A549 (cell line): ENCODE measurements at regions not wholly inside any gene's neighbourhood (a gene's known extent, or its start where the extent isn't known, plus 50 kb on each side); places are given as distances from the start of the nearest gene placed in this dataset.

Experiments used
- ATAC-seq, 2 experiments: fragments of 200-7000 bp in 1 of 2; fragments of >200 bp in 1 of 2; cut with Nextera tagmentation in 1 of 2; cut with Tn5 transposase in 1 of 2; 3 replicates each; pipeline versions ENCODE4 v1.8.0 to v1.9.1; 2018 to 2020; ENCODE audit warnings: mild to moderate bottlenecking in 1 of 2, moderate library complexity in 1 of 2
- CTCF ChIA-PET: fragments of 300-600 bp; sonication (Branson Sonifier 250); formaldehyde crosslinking; extraction: SDS; loops from one replicate; lab custom pipeline; 2021; ENCODE audit warnings: antibody characterized with exemption, inconsistent platforms; lab: Yijun Ruan, JAX
- POLR2A ChIA-PET: fragments of 350-600 bp; formaldehyde crosslinking; extraction: SDS; loops from one replicate; lab custom pipeline; 2021; ENCODE audit warnings: antibody characterized with exemption, inconsistent platforms; lab: Yijun Ruan, JAX
- DNase-seq, 2 experiments: peaks; one replicate each; pipeline versions ENCODE4 v3.0.0 to v3.0.0-alpha.2; 2011 to 2016; ENCODE audit warnings: low read depth in 1 of 2, low spot score in 1 of 2
- FAIRE-seq: peaks from 2 replicates; lab custom pipeline; 2011; peaks lifted over from hg19 to GRCh38; lab: Jason Lieb, UNC
- H3K27ac ChIP-seq, 2 experiments: fragments of >200 bp; sonication (Bioruptor Twin); formaldehyde crosslinking; 3 replicates each; pipeline ENCODE4 v1.5.1; 2016 to 2017
- H3K4me1 ChIP-seq: fragments of >200 bp; sonication (Bioruptor Twin); formaldehyde crosslinking; 3 replicates; pipeline ENCODE4 v1.6.1; 2016
- H3K4me2 ChIP-seq: fragments of >200 bp; sonication (Bioruptor Twin); formaldehyde crosslinking; 3 replicates; pipeline ENCODE4 v1.6.1; 2016
- H3K4me3 ChIP-seq: fragments of >200 bp; sonication (Bioruptor Twin); formaldehyde crosslinking; 3 replicates; pipeline ENCODE4 v1.5.1; 2016
- H3K9me3 ChIP-seq: fragments of >200 bp; sonication (Bioruptor Twin); formaldehyde crosslinking; 3 replicates; pipeline ENCODE4 v1.6.1; 2016
- BHLHE40 ChIP-seq: IDR thresholded peaks from 2 replicates; pipeline ENCODE4 v1.6.1; 2012; ENCODE audit warnings: low read depth, low read length, inconsistent platforms
- CBX2 ChIP-seq: fragments of 200-600 bp; sonication (generic); IDR thresholded peaks from 2 replicates; pipeline ENCODE4 v1.6.1; 2016; ENCODE audit warnings: low read depth, mild to moderate bottlenecking, borderline replicate concordance
- CBX8 ChIP-seq: fragments of 200-600 bp; sonication (generic); IDR thresholded peaks from 2 replicates; pipeline ENCODE4 v1.6.1; 2016
- CEBPB ChIP-seq, 2 experiments: fragments of >200 bp in 1 of 2; sonication (Bioruptor Twin) in 1 of 2; formaldehyde crosslinking in 1 of 2; IDR thresholded peaks; 2 replicates each; pipeline ENCODE4 v1.6.1; 2012 to 2016
- CTCF ChIP-seq: fragments of >200 bp; sonication (Bioruptor Twin); formaldehyde crosslinking; IDR thresholded peaks from 3 replicates; pipeline ENCODE4 v1.5.1; 2016
- E2F6 ChIP-seq: IDR thresholded peaks from 2 replicates; pipeline ENCODE4 v1.6.1; 2012; ENCODE audit warnings: low read depth, borderline replicate concordance
- EHF ChIP-seq: fragments of 250-450 bp; sonication (Bioruptor Pico); IDR thresholded peaks from 2 replicates; pipeline ENCODE4 v1.5.0; 2020; ENCODE audit warnings: mild to moderate bottlenecking
- ELK1 ChIP-seq: fragments of 150-350 bp; IDR thresholded peaks from 2 replicates; pipeline ENCODE4 v1.6.1; 2014; ENCODE audit warnings: low read depth, mild to moderate bottlenecking, low read length
- ESRRA ChIP-seq: fragments of 150-350 bp; IDR thresholded peaks from 2 replicates; pipeline ENCODE4 v1.6.1; 2014; ENCODE audit warnings: mild to moderate bottlenecking, low read length, borderline replicate concordance
- FOSB ChIP-seq: fragments of 250-450 bp; sonication (Bioruptor Pico); IDR thresholded peaks from 2 replicates; pipeline ENCODE4 v1.5.0; 2020; ENCODE audit warnings: mild to moderate bottlenecking, moderate library complexity
- FOSL2 ChIP-seq, 2 experiments: fragments of 450-650 bp in 1 of 2; fragments of >200 bp in 1 of 2; sonication (Bioruptor Twin) in 1 of 2; formaldehyde crosslinking; IDR thresholded peaks; 2 replicates each; pipeline versions ENCODE4 v1.5.0 to v1.6.1; 2016 to 2020; ENCODE audit warnings: mild to moderate bottlenecking in 1 of 2, moderate library complexity in 1 of 2
- GATA3 ChIP-seq: IDR thresholded peaks from 2 replicates; pipeline ENCODE4 v1.6.1; 2012; ENCODE audit warnings: borderline replicate concordance
- HDAC2 ChIP-seq: fragments of 200-600 bp; sonication (generic); IDR thresholded peaks from 2 replicates; pipeline ENCODE4 v1.6.1; 2016
- HES2 ChIP-seq: fragments of >200 bp; sonication (Bioruptor Twin); formaldehyde crosslinking; IDR thresholded peaks from 2 replicates; pipeline ENCODE4 v1.6.1; 2016
- HOXB5 ChIP-seq: fragments of 250-450 bp; sonication (Bioruptor Pico); IDR thresholded peaks from 2 replicates; pipeline ENCODE4 v1.5.0; 2020; ENCODE audit warnings: mild to moderate bottlenecking, moderate library complexity
- KDM1A ChIP-seq: fragments of 200-600 bp; sonication (generic); IDR thresholded peaks from 2 replicates; pipeline ENCODE4 v1.6.1; 2016; ENCODE audit warnings: low read depth, mild to moderate bottlenecking
- KDM5A ChIP-seq: fragments of 200-600 bp; sonication (generic); IDR thresholded peaks from 2 replicates; pipeline ENCODE4 v1.6.1; 2016; ENCODE audit warnings: antibody characterized with exemption, mild to moderate bottlenecking
- MAFK ChIP-seq: fragments of 450-650 bp; IDR thresholded peaks from 2 replicates; pipeline ENCODE4 v1.6.1; 2014; ENCODE audit not compliant: partially characterized antibody
- MAZ ChIP-seq: fragments of 150-350 bp; IDR thresholded peaks from 2 replicates; pipeline ENCODE4 v1.6.1; 2014; ENCODE audit warnings: antibody characterized with exemption, low read depth, low read length, borderline replicate concordance
- MYC ChIP-seq: IDR thresholded peaks from 2 replicates; pipeline ENCODE4 v1.6.1; 2012; ENCODE audit warnings: mild to moderate bottlenecking, inconsistent platforms, low read length, improper control_type of control experiment, borderline replicate concordance
- NFE2L2 ChIP-seq: fragments of 150-350 bp; conservative IDR thresholded peaks from 2 replicates; pipeline ENCODE4 v1.6.1; 2014; ENCODE audit warnings: low read length
- NPAS2 ChIP-seq: fragments of 250-450 bp; sonication (Bioruptor Pico); IDR thresholded peaks from 2 replicates; pipeline ENCODE4 v1.8.0; 2022; ENCODE audit warnings: mild to moderate bottlenecking, moderate library complexity, borderline replicate concordance
- NR3C1 ChIP-seq: fragments of >200 bp; sonication (Bioruptor Twin); formaldehyde crosslinking; IDR thresholded peaks from 3 replicates; pipeline ENCODE4 v1.6.1; 2017
- PHF8 ChIP-seq: fragments of 200-600 bp; sonication (generic); IDR thresholded peaks from 2 replicates; pipeline ENCODE4 v1.6.1; 2016; ENCODE audit warnings: low read depth, mild to moderate bottlenecking, antibody characterized with exemption, moderate library complexity, borderline replicate concordance
- POLR2A ChIP-seq: IDR thresholded peaks from 2 replicates; pipeline ENCODE4 v1.6.1; 2012; ENCODE audit warnings: mild to moderate bottlenecking, low read length
- POLR2AphosphoS2 ChIP-seq: conservative IDR thresholded peaks from 2 replicates; pipeline ENCODE4 v1.6.1; 2012; ENCODE audit warnings: low read length, improper control_type of control experiment, inconsistent platforms
- RAD21 ChIP-seq, 2 experiments: fragments of >200 bp in 1 of 2; sonication (Bioruptor Twin) in 1 of 2; formaldehyde crosslinking in 1 of 2; IDR thresholded peaks in 1 of 2; conservative IDR thresholded peaks in 1 of 2; 2 replicates in 1 of 2; 3 replicates in 1 of 2; pipeline ENCODE4 v1.6.1; 2012 to 2018; ENCODE audit warnings: inconsistent platforms in 1 of 2
- RNF2 ChIP-seq: fragments of 200-600 bp; sonication (generic); IDR thresholded peaks from 2 replicates; pipeline ENCODE4 v1.6.1; 2016; ENCODE audit warnings: low read depth, mild to moderate bottlenecking, antibody characterized with exemption, moderate library complexity, borderline replicate concordance
- SREBF2 ChIP-seq: fragments of 450-650 bp; IDR thresholded peaks from 2 replicates; pipeline ENCODE4 v1.6.1; 2014; ENCODE audit warnings: mild to moderate bottlenecking, moderate library complexity
- TFCP2L1 ChIP-seq: fragments of 250-450 bp; sonication (Bioruptor Pico); IDR thresholded peaks from 2 replicates; pipeline ENCODE4 v1.5.0; 2021; ENCODE audit warnings: mild to moderate bottlenecking
- USF2 ChIP-seq: fragments of 450-650 bp; IDR thresholded peaks from 2 replicates; pipeline ENCODE4 v1.6.1; 2014; ENCODE audit warnings: antibody characterized with exemption
- ZFP36 ChIP-seq: fragments of 450-650 bp; IDR thresholded peaks from 2 replicates; pipeline ENCODE4 v1.6.1; 2014; ENCODE audit warnings: borderline replicate concordance; ENCODE audit not compliant: partially characterized antibody
- ZNF302 ChIP-seq: fragments of 250-450 bp; sonication (Bioruptor Pico); IDR thresholded peaks from 2 replicates; pipeline ENCODE4 v1.9.0; 2021; ENCODE audit warnings: inconsistent platforms, mild to moderate bottlenecking, moderate library complexity
- WGBS: methylation state at CpG from one replicate; pipeline ENCODE4 v1.1.6; 2017; ENCODE audit errors: missing lambda C conversion rate; 5-methylcytosine and 5-hydroxymethylcytosine counted together

- TF ChIP-seq HOXB5 (CRISPR knock-in tag) (no peak), CBX2 (no peak), NFE2L2 (no peak), TFCP2L1 (CRISPR knock-in tag) (no peak), EHF (CRISPR knock-in tag) (no peak), USF2 (no peak), CEBPB (IDR thresholded peaks at IDR 0.05) (no peak), MAZ (no peak), MAFK (no peak), FOSB (no peak), POLR2AphosphoS2 (no peak)
Measured at GRCh38 chr5:38117784-38118479, 140.4 kb upstream of the EGFLAM start (continued).

GRCh38 chr5:38115318-38115827 is 143.0 kb upstream of the EGFLAM start:
- H3K4me1 ChIP-seq = no peaks in the 10 kb centered on the region
- H3K4me2 ChIP-seq = no peak overlapping the region
- DNase-seq (no peak), ATAC-seq (no peak), FAIRE-seq (no peak)
- H3K4me3 ChIP-seq = no peak overlapping the region
- WGBS = 3% methylated on average over 2 of the region's 2 CpGs
- H3K9me3 ChIP-seq = no peaks in the 10 kb centered on the region
- H3K27ac ChIP-seq = no peak overlapping the region
- no peak for TF ChIP-seq BHLHE40
- TF ChIP-seq ZNF302 (CRISPR knock-in tag) = no peak
- TF ChIP-seq POLR2A = no peak
- TF ChIP-seq GATA3 = no peak
- TF ChIP-seq CTCF = no peak
- TF ChIP-seq MYC = no peak
- no peak for TF ChIP-seq MAFK
- no peak for TF ChIP-seq SREBF2
- no peak for TF ChIP-seq ELK1
- TF ChIP-seq NFE2L2 = no peak
- no peak for TF ChIP-seq HOXB5 (CRISPR knock-in tag)
- TF ChIP-seq NR3C1 = no peak
- TF ChIP-seq PHF8 = no peak
- TF ChIP-seq FOSB = no peak
- TF ChIP-seq ZFP36 = no peak
- ChIA-PET POLR2A (no interaction called here), CTCF (no interaction called here)

- FAIRE-seq = no peak
- Histone ChIP-seq H3K27ac (no peak overlapping the region), H3K4me2 (no peak overlapping the region)
- no peak for ATAC-seq
- POLR2A ChIA-PET = no interaction called here
- TF ChIP-seq RNF2 (no peak), BHLHE40 (no peak), POLR2AphosphoS2 (no peak), E2F6 (no peak), GATA3 (no peak), HOXB5 (CRISPR knock-in tag) (no peak), KDM5A (no peak), ESRRA (no peak), CBX8 (no peak), NPAS2 (no peak), HDAC2 (no peak), KDM1A (no peak), HES2 (no peak), RAD21 (conservative IDR thresholded peaks at IDR 0.05 in 1 of 2, IDR thresholded peaks at IDR 0.05 in 1 of 2) (no peak), TFCP2L1 (CRISPR knock-in tag) (no peak), CBX2 (no peak), FOSL2 (IDR thresholded peaks at IDR 0.05) (no peak), FOSL2 (CRISPR knock-in tag; IDR thresholded peaks at IDR 0.05) (no peak)
- TF ChIP-seq, all 56 proteins: peak for 0
- Histone ChIP-seq H3K9me3 (no peaks in the 10 kb centered on the region), H3K4me3 (no peak overlapping the region), H3K4me1 (no peaks in the 10 kb centered on the region)
- 14% methylated on average over 1 of the region's 1 CpG for WGBS
- CTCF ChIA-PET = no interaction called here
- no peak for DNase-seq
Measured at GRCh38 chr5:38113880-38114279, 144.5 kb upstream of the EGFLAM start.
